ENCODE measurements at regions not wholly inside any gene's neighbourhood (a gene's known extent, or its start where the extent isn't known, plus 50 kb on each side); places are given as distances from the start of the nearest gene placed in this dataset.

DNA sequence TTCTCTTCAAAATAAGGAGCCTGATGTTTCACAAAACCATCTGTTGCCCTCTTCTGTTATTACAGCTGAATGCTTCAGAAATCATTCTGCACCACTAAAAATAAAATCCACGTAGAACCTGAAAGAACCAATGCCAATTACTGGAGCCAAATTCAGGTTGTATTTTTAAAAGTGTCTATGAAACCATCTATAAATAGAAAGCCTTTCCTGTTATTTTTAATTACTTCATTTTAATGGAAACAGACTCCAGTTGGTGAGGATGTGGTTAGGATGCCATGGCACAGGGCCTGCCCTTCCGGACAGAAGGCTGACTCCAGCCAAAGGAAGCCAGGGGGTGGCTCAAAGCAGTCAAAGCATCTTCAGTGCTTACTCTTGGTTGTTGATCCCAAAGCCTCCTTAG lies 119.8 kb downstream of the TENT4A start:
- DNase-seq = no peak

DNA sequence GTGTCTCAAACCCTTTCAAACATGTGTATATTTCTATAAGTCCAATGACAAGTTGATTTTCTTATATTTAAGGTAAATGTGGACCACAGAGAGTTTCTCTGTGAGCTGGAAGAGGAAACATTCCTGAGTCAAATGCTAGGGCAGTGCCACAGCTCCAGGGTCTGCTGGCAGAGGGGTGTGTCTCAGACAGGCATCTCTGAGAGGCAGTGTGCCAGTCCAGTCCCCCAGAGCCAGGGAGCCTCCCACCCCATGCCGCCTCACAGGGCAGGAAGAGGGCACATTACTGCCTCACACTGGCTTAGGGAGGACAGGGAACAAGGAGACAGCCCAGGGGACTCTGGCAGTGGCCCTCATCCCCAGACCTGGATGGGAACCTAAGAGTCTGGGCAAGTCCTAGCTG lies 120.2 kb downstream of the TENT4A start:
- no peak for DNase-seq

DNA sequence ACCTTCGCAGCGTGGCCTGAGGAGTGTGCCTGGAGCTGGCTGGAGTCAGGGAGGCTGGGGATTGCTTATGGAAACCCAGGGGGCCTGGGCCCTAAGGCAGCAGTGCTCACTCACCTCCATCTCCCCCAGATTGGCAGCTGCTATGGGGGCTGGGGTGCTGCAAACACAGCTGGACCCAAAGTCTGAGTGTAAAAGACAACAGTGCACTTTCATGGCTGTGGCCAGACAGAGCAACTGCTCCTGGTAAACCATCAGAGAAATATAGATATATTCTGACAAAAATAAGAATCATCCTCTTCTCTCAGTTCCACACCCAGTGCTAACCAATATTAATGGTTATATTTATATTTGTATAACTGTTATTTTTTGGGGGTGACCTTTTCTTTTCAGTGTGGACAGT lies 123.9 kb downstream of the TENT4A start:
- no peak for DNase-seq

DNA sequence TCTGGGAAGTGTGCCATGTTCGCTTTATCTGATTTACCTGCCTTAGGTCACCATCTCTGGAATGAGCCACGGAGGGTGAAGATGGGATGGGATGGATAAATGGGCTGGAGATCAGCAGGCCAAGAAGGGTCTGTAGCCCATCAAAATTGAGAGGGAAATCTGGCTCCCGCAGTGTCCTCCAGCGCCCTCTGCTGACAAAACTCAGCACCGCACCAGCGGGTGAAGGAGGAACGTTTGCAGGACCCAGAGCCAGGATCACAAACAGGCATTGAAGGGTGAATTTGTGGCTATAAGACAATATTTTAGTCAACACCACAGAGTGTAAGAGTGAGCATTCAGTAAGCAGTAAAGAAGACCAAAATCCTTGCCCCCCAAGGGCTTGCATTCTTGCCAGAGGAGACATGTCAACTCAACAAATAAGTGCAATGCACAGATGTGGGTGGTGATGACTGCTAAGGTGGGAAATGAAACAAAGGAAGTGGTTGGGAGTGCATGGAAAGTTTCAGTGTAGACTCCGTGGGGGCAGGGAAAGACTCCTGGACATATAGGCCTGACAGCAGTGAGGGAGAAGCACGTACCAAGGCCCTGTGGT lies 124.4 kb downstream of the TENT4A start:
- no peak for DNase-seq

DNA sequence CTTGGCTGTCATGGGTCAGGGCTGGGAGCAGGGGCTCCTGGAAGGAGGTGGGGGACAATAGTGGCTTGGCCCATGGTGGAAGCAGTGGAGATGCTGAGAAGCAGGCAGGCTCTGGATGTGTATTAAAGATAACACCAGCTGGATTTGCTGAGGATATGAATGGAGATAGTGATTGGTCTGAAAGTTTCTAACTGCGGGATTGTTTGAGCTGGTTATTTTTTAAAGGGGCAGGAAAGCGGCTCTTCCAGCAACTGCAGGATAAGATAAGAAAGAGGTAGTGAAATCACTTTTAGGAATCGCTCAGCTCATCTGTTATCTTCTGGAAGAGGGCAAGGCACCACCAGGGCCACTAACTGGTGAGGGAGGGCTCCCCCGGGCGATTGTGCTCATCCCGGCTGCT lies 125.5 kb downstream of the TENT4A start:
- no peak for DNase-seq

DNA sequence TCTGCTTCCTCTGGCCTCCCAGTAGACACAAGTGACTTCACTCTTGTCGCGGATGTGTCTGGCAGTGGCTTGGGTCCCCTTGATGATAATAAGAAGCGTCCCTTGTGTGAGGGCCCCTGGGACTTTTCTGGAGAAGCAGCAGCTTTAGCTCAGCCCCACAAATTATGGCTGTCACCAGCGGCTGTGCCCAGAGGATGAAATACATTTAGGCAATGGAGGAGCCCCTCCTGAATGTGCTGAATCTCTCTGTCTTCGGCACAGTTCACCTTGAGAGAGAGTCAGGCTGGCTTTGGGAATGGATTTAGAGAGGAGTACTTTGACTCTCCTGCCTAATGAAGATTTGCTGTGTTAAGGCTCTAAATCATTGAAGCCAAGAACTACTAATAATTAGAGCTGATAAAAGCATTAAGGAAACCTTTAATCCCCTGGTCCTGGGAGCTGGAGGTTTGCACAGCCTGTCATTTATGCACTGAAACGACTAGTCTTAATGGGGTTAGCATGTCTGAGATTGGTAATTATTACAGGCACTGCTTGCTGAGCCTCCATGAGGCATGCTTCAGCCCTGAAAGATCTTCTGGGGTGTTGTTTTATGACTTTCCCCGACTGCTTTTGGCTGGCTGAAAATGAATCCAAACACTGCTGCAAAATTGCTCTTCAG lies 127.0 kb downstream of the TENT4A start:
- DNase-seq = no peak

DNA sequence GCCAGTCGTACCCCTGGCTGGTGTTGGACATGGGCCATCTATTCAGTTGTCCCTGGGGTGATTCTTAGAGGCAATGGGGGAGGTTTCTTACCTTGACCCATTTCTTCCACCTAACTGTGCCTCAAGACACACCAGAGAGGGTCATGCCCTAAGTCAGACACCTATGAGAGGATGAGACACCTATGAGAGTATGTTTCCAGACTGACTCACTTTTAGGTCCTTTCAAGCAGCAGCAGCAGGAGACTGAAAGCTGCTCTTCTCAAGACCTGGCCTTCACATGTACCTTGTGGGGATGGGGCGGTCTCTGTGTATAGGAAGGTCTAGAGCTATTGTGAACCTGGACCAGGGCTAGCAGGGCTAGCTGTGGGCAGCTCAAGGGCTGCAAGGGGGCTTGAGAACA lies 130.1 kb downstream of the TENT4A start:
- DNase-seq = no peak

DNA sequence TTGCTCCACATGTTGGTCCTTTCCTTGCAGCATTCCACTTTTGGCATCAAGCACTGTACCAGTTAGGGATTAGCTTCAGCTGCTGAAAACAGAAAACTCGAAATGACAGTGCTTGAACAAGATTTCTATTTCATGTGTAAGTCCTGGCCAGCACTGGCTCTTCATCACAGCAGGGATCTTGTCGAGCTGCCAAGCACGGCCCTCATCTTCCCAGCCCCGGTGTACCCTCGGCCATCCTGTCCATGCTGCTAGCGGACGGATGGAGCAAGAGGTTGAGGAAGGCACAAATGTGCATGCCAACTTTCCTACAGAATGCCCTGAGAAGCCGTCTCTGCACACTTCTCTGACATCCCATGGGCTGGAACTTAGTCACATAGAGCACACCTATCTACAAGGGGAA lies 130.6 kb downstream of the TENT4A start:
- no peak for DNase-seq

DNA sequence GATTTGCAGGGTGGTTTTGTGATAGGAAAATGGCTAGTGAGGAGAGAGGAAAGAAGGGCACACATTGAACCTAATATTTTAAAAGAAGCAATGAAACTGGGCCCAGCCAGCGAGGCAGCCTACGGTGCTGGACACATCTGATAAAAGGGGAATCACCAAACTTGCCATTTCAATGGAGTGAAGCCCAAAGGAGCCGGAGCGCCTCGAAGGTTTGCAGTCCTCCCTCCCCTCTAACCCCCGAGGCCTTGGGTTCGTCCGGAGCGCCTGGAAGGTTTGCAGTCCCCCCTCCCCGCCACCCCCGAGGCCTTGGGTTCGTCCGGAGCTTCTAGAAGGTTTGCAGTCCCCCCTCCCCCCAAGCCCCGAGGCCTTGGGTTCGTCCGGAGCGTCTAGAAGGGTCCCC lies 132.6 kb downstream of the TENT4A start:
- DNase-seq = no peak

DNA sequence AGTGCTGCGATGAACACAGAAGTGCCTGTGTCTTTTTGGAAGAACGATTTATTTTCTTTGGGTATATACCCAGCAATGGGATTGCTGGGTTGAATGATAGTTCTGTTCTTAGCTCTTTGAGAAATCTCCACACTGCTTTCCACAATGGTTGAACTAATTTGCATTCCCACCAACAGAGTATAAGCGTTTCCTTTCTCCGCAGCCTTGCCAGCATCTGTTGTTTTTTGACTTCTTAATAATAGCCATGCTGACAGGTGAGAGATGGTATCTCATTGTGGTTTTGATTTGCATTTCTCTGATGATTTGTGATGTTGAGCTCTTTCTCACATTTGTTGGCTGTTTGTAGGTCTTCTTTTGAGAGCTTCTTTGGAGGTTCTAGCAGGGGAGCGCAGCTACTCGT lies 134.6 kb downstream of the TENT4A start:
- DNase-seq = peak; percentile 13

DNA sequence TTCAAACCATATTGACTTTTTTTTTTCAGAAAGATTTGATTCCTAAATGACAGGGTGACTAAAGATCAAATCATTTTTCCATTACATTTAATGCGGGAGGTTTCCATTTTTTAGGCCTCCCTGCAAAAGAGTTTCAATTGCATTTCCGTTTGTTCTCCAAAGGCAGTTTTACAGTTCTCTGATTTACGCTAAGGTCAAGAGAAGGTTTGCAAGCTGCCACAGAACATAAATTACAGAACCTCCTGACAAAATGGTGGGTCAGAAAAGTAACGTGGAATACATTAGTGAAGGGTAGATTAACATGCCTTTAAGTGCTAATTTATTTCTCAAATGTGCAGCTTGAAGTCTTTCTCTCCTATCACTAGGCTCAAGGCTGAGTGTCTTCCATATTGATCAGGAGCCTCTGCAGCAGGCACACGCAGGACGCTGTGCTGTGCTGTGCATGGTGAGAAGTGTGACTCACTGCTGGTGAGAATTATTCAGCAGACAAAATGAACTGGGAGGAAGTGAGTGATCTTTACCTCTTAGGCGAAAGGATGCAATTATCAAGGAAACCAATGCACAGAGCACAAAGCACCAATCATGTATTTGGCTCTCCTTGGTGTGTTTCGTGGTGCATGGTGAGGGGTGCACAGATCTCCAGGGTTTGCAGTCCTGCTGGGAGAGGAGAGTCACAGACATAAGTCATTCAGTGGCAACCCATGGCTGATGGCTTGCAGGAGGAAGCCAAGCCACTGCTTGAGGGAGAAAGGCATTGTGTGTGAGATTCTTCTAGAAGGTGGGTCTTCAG lies 136.3 kb downstream of the TENT4A start:
- DNase-seq = no peak

DNA sequence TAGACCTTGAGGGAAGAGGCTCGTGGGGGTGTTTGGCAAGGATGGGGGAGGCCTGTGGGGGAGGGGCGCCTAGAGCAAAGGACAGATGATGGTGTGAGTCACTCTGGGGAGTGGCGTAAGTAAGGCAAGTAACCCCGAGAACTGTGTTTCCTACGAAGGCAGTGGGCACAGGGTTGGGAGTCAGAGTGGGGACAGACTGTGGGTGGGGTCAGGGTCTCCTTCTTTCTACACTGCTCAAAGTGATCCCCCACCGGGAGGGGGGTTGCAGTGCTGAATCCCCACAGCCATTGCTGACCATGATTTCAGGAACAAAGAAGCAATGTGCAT lies 136.8 kb downstream of the TENT4A start:
- DNase-seq = no peak

DNA sequence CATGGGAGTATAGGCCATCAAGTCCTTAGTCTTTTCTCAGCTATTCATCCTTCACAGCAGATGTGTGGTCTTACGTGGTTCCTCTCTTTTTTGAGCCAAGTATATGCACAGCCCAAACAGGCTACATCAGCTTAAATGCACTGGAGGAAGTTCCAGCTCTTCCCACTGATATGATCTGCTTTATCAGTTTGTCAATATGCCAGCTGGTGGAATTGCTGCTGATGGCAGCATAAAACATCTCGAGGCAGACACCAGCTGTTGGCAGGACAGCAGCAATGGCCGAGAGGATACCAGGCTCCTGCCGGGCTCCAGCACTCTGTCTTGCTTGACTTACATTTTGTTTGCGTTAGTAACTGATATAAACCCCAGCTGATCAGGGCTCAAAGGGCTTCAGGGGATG lies 143.4 kb downstream of the TENT4A start:
- DNase-seq = no peak

DNA sequence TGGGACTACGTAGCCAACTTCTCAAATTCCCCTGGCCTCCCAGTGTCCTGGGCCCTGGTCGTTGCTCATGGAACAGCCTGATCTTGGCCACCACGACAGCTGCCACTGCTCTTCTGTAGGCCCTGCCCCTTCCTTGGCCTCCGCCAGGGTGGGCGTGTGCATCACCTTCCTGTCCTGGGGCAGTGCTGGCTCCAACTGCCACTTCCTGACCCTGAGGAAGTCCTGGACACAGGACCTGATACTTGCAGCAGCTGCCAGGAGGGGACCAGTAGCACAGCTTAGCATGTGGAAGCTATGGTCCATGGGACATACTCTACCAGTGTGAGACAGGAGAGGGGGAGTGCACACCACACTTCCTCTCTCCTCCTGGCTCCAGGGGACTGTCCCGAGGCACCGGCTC lies 145.2 kb downstream of the TENT4A start:
- no peak for DNase-seq

DNA sequence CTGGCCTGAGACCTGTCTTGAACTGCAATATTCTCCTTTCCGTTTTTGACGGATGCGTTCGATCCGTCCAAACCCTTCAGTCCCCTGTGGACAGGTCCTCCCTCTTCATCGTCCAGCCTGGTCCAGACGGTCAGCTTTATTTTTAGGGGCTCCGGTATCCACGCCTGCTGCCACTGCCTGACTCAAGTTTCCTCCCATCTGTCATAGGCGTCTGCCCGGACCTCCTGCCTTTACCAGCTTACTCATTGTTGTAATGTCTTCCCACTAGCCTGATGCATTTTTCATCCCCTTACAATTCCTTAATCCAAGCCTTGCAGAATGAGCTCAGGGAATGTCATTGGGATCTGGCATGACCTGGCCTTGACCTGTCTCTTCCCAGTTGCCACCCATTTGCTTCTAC lies 145.8 kb downstream of the TENT4A start:
- no peak for DNase-seq

DNA sequence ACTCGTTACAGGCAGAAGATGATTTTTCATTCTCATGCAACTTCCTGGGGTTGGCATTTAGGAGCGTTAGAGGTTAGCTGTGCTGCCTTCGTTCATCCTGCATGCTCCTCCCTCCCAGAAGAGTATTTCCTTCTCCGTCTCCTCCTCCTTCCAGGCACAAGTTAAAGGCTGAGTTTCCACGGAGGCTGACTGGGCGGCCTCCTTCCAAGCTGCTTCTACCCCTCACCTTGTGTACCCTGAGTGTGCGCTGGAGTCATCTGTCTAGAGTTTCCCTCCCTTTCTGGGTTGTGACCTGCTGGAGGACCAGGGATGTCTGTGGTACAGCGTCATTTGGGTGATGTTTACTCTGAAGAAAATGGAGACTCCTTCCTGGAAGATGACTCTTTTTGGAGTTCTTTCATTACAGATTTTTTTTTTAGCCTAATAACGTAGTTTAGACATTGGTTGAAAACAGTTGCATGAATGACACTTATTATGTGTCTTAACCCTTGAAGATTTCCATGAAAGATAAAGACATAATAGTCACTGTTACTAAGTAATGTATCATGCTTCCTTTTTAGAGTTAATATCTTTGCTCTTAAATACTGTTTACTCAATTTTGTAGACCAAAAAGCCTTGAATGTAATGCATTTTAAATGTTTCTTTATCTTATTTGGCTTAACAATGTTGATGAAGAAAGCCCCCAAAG lies 146.9 kb downstream of the TENT4A start:
- DNase-seq = no peak

DNA sequence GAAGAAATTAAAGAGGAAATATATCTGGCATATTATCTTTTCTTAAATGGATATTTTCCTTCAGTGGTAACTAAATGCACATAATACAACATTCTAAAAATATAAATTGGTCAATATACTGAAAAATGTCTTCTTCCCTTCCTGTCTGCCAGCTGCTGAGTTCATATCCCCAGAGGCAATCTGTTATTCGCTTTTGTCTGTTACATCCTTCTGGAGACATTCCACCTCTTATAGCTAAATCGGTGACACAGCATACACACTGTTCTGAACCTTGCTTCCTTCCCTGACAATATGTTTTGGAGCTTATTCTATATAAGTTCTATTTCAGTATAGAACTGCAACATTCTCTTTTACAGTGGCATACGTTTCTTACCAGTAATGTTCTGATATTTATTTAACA lies 147.8 kb downstream of the TENT4A start:
- DNase-seq = no peak

DNA sequence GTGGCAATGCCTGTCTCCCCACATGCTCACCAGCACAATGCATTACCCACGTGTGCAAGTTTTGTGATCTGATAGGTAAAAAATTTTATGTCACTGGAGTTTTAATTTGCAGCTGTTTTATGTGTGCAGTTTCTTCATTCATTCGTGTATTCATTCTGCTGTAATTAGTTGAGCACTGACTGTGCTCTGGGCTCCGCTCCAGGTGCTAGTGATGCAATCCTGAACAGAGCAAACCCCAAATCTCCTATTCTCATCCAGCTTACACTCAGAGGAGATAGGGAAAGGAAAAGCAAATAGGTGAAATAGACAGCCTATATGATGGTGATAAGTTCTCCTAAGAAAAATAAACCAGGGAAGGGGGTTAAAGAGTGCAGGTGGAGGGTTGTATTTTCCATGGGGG lies 148.4 kb downstream of the TENT4A start:
- no peak for DNase-seq

DNA sequence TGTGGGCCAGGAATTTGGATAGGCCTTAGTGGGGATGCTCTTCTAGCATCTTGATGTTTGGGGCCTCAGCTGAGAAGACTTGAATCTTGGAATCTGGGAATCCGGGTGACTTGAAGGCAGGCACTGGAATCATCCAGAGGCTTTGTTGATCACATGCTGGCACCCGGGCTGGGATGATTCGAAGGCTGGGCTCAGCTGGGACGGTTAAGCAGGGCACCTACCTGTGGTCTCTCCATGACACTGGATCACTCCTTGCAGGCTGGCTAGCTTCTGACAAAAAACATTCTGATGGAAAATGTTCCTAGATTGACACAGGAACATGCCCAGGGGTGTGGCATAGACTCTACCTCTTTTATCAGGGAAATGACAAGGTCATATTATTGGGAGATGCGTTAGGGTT lies 149.1 kb downstream of the TENT4A start:
- no peak for DNase-seq

DNA sequence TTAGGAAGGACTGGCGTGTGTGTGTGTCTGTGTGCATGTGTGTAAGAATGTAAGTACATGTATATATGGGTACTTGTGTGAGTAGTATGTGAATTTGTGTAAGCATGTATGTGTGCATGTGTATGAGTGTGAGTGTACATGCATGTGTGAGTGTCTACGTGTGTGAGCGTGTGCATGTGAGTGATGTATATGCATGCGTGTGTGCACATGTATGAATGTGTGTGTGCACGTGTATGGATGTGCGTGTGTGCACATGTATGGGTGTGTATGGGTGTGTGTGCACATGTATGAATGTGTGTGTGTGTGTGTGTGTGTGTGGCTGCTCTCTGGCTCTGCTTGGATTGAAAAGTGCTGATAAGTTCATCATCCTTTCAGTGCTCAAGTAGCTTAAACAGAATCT lies 154.5 kb downstream of the TENT4A start:
- no peak for DNase-seq

DNA sequence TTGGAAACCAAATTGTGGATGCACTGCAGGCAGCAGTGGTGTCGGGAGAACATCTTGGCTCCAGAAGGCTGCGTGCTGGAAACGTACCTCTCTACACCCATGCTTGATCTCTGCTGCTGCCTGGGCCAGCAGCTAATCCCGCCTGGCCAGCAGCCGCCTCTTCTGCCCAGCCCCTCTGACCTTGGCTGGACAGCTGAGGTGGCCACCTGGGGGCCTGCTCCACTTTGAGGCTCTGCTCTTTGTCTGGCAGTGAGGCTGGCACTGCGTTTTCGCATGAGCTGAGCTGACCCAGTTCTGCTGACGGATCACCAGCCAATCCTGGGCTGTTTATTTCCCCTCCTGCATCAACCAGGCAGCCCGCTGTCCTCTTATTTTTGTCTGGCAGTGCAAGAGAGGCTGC lies 154.9 kb downstream of the TENT4A start:
- DNase-seq = no peak

DNA sequence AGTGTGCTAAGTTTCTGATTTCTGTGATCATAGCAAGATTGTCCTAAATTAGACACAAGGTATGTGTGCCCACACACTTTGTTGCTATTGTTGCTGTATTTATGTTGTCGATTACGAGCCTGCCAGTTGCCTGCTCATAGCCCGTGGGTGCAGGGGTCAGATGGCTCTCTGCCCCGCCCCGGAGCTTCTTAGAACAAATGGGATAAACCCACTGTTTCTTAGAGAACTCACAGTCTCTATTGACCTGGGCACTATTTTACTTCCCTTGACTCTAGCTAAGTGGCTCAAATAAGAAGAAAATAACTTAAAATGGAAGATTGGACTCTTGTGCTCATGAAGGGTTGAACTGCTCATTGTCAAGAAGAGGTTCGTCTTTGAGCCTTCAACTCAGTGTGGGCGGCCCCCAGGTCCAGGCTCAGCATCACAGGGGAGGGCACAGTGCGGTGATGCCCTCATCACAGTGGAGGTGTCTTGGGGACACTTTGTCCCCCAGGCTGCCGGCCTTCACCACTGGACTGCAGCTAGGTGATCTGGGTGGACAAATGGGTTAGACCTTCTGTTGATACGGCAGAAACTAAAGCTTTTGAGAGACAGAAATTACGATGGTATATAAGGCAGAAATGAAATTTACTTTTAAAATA lies 155.5 kb downstream of the TENT4A start:
- no peak for DNase-seq

DNA sequence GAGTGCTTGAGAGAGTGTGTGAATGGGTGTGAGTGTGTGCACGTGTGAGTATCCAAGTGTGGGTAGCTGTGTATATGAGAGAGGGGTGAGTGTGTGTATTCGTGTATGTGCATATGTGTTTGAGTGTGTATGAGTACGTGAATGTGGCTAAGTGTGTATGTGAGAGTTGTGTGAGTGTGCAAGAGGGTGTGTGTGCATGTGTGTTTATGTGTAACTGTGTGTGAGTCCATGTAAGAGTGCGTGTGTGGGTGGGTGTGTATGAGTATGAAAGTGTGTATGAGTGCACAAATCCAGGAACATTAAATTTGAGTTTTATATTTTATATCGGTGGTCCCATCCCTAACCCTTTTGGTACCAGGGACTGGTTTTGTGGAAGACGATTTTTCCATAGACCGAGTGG lies 156.4 kb downstream of the TENT4A start:
- no peak for DNase-seq
